H9 (cell line): ENCODE measurements at regions not wholly inside any gene's neighbourhood (a gene's known extent, or its start where the extent isn't known, plus 50 kb on each side); places are given as distances from the start of the nearest gene placed in this dataset.
A peak's percentile ranks its signal among the peaks of the same experiment; 100 is the strongest.

Experiments
- DNase-seq: peaks from one replicate; pipeline ENCODE4 v3.0.0-alpha.2; 2017
- H2AFZ ChIP-seq: one replicate; pipeline ENCODE4 v1.6.1; 2013; ENCODE audit warnings: mild to moderate bottlenecking, low read length, control low read depth, moderate library complexity
- H2AK5ac ChIP-seq: 2 replicates; pipeline ENCODE4 v1.6.1; 2013; ENCODE audit warnings: low read length, control low read depth, mixed read lengths; ENCODE audit not compliant: insufficient read length
- H2BK120ac ChIP-seq: one replicate; pipeline ENCODE4 v1.6.1; 2013; ENCODE audit warnings: low read depth, mild to moderate bottlenecking, low read length, control low read depth, inconsistent platforms; ENCODE audit not compliant: poor library complexity, severe bottlenecking
- H2BK12ac ChIP-seq: 2 replicates; pipeline ENCODE4 v1.6.1; 2013; ENCODE audit warnings: low read length, control low read depth, mixed read lengths, low read depth; ENCODE audit not compliant: insufficient read length
- H2BK15ac ChIP-seq: 2 replicates; pipeline ENCODE4 v1.6.1; 2013; ENCODE audit warnings: low read depth, low read length, control low read depth
- H2BK20ac ChIP-seq: one replicate; pipeline ENCODE4 v1.6.1; 2013; ENCODE audit warnings: low read depth, mild to moderate bottlenecking, low read length, control low read depth, inconsistent platforms; ENCODE audit not compliant: poor library complexity, severe bottlenecking
- H2BK5ac ChIP-seq: 2 replicates; pipeline ENCODE4 v1.6.1; 2013; ENCODE audit warnings: low read length, control low read depth, mixed read lengths; ENCODE audit not compliant: insufficient read length
- H3K14ac ChIP-seq: 2 replicates; pipeline ENCODE4 v1.6.1; 2013; ENCODE audit warnings: low read length, control low read depth; ENCODE audit not compliant: insufficient read depth
- H3K18ac ChIP-seq: 2 replicates; pipeline ENCODE4 v1.6.1; 2013; ENCODE audit warnings: low read depth, mild to moderate bottlenecking, mixed read lengths, low read length, control low read depth; ENCODE audit not compliant: insufficient read length
- H3K23ac ChIP-seq: 2 replicates; pipeline ENCODE4 v1.6.1; 2013; ENCODE audit warnings: low read length, control low read depth, mixed read lengths, low read depth; ENCODE audit not compliant: insufficient read length
- H3K23me2 ChIP-seq: 2 replicates; pipeline ENCODE4 v1.6.1; 2013; ENCODE audit warnings: low read depth, mild to moderate bottlenecking, mixed read lengths, low read length, control low read depth; ENCODE audit not compliant: insufficient read length, poor library complexity, severe bottlenecking
- H3K27ac ChIP-seq: 2 replicates; pipeline ENCODE4 v1.5.1; 2013; ENCODE audit warnings: low read length, control low read depth, mixed read lengths, low read depth; ENCODE audit not compliant: insufficient read length
- H3K27me3 ChIP-seq: 2 replicates; pipeline ENCODE4 v1.6.1; 2013; ENCODE audit warnings: low read length, control low read depth, inconsistent platforms; ENCODE audit not compliant: insufficient read depth
- H3K4ac ChIP-seq: 2 replicates; pipeline ENCODE4 v1.6.1; 2013; ENCODE audit warnings: low read depth, mild to moderate bottlenecking, control low read depth, inconsistent platforms, low read length, moderate library complexity
- H3K4me1 ChIP-seq: 2 replicates; pipeline ENCODE4 v1.6.1; 2013; ENCODE audit warnings: low read length, control low read depth, inconsistent platforms; ENCODE audit not compliant: insufficient read depth
- H3K4me2 ChIP-seq: 2 replicates; pipeline ENCODE4 v1.6.1; 2013; ENCODE audit warnings: low read length, control low read depth, mixed read lengths; ENCODE audit not compliant: insufficient read length, insufficient read depth
- H3K56ac ChIP-seq: 2 replicates; pipeline ENCODE4 v1.6.1; 2013; ENCODE audit warnings: low read depth, mild to moderate bottlenecking, mixed read lengths, low read length, control low read depth; ENCODE audit not compliant: insufficient read length
- H3K79me1 ChIP-seq: 2 replicates; pipeline ENCODE4 v1.6.1; 2013; ENCODE audit warnings: low read depth, mild to moderate bottlenecking, moderate library complexity, low read length, control low read depth, inconsistent platforms; ENCODE audit not compliant: insufficient read depth, poor library complexity, severe bottlenecking
- H3K79me2 ChIP-seq: 2 replicates; pipeline ENCODE4 v1.6.1; 2013; ENCODE audit warnings: low read length, control low read depth, inconsistent platforms; ENCODE audit not compliant: insufficient read depth
- H3K9ac ChIP-seq: 2 replicates; pipeline ENCODE4 v1.6.1; 2013; ENCODE audit warnings: low read length, control low read depth, mixed read lengths; ENCODE audit not compliant: insufficient read length; ENCODE audit errors: extremely low read depth
- H3K9me3 ChIP-seq: one replicate; pipeline ENCODE4 v1.6.1; 2013; ENCODE audit warnings: low read depth, low read length, inconsistent platforms; ENCODE audit not compliant: control insufficient read depth
- H3T11ph ChIP-seq: one replicate; pipeline ENCODE4 v1.6.1; 2013; ENCODE audit warnings: mild to moderate bottlenecking, low read length, control low read depth, inconsistent platforms
- H4K20me1 ChIP-seq: one replicate; pipeline ENCODE4 v1.6.1; 2013; ENCODE audit not compliant: control insufficient read depth, insufficient read length, insufficient read depth
- H4K5ac ChIP-seq: 2 replicates; pipeline ENCODE4 v1.6.1; 2013; ENCODE audit warnings: low read depth, mild to moderate bottlenecking, mixed read lengths, low read length, control low read depth; ENCODE audit not compliant: insufficient read length
- H4K8ac ChIP-seq: replicated peaks from 2 replicates; pipeline ENCODE4 v1.6.1; 2013; ENCODE audit warnings: low read length, control low read depth, mixed read lengths, low read depth; ENCODE audit not compliant: insufficient read length
- H4K91ac ChIP-seq: 2 replicates; pipeline ENCODE4 v1.6.1; 2013; ENCODE audit warnings: low read depth, mild to moderate bottlenecking, moderate library complexity, mixed read lengths, low read length, control low read depth; ENCODE audit not compliant: insufficient read length
- H3K27ac Mint-ChIP-seq, 3 experiments: 2 replicates in 2 of 3; 3 replicates in 1 of 3; pipeline ENCODE4 v1.8.0; 2020 to 2021; ENCODE audit warnings: mixed read lengths in 3 of 3, mild to moderate bottlenecking in 1 of 3, moderate library complexity in 1 of 3
- H3K27me3 Mint-ChIP-seq: 2 replicates; pipeline ENCODE4 v1.8.0; 2021; ENCODE audit warnings: low read depth, mild to moderate bottlenecking, moderate library complexity, mixed read lengths
- H3K36me3 Mint-ChIP-seq, 3 experiments: 2 replicates in 2 of 3; 3 replicates in 1 of 3; pipeline ENCODE4 v1.8.0; 2020 to 2021; ENCODE audit warnings: low read depth in 3 of 3, mixed read lengths in 3 of 3; ENCODE audit not compliant: insufficient read depth in 1 of 3
- H3K4me1 Mint-ChIP-seq, 2 experiments: 2 replicates each; pipeline ENCODE4 v1.8.0; 2020; ENCODE audit warnings: mixed read lengths in 2 of 2
- H3K4me3 Mint-ChIP-seq, 2 experiments: 2 replicates in 1 of 2; 3 replicates in 1 of 2; pipeline ENCODE4 v1.8.0; 2020 to 2021; ENCODE audit warnings: mild to moderate bottlenecking in 2 of 2, mixed read lengths in 2 of 2, moderate library complexity in 1 of 2
- H3K9me3 Mint-ChIP-seq, 2 experiments: 2 replicates in 1 of 2; 3 replicates in 1 of 2; pipeline ENCODE4 v1.8.0; 2020; ENCODE audit warnings: mild to moderate bottlenecking in 2 of 2, mixed read lengths in 2 of 2, moderate library complexity in 1 of 2
- WGBS: extraction: QIAGEN DNeasy Blood & Tissue Kit; methylation state at CpG from one replicate; pipeline ENCODE4 v1.1.7; 2013; ENCODE audit warnings: missing lambda C conversion rate, low lambda C conversion rate, mixed read lengths; ENCODE audit not compliant: insufficient read length; ENCODE audit errors: extremely low coverage; 5-methylcytosine and 5-hydroxymethylcytosine counted together
- TF ChIP-seq, protein P1 (sequence below): fragments of 200-600 bp; sonication (generic); conservative IDR thresholded peaks from 3 replicates; pipeline ENCODE4 v1.8.0; 2021; ENCODE audit warnings: antibody characterized with exemption, mild to moderate bottlenecking

- Histone ChIP-seq H3K27ac (no peak overlapping the region), H2BK20ac (no peak overlapping the region), H3K4me1 (peaks cover 6% of the 10 kb centered on the region; the same call in 1 of the 2 replicates), H3K23me2 (no peaks in the 10 kb centered on the region), H3K79me2 (no peaks in the 10 kb centered on the region), H3T11ph (no peak overlapping the region), H4K20me1 (no peaks in the 10 kb centered on the region), H3K18ac (no peak overlapping the region), H3K9me3 (no peaks in the 10 kb centered on the region), H4K8ac (no peak overlapping the region), H3K4me2 (no peak overlapping the region), H3K23ac (no peak overlapping the region), H4K5ac (no peak overlapping the region), H2AFZ (no peak overlapping the region), H3K27me3 (no peaks in the 10 kb centered on the region), H3K9ac (no peak overlapping the region), H3K56ac (no peak overlapping the region), H4K91ac (no peak overlapping the region), H3K4ac (no peak overlapping the region), H3K14ac (no peak overlapping the region), H2BK5ac (no peak overlapping the region), H2AK5ac (no peak overlapping the region), H3K79me1 (no peaks in the 10 kb centered on the region), H2BK12ac (no peak overlapping the region), H2BK15ac (no peak overlapping the region), H2BK120ac (no peak overlapping the region)
- peaks cover 0 to 4% (median 0%) of the 10 kb centered on the region in 3 experiments; a peak in 1 of 7 replicates for H3K36me3 Mint-ChIP-seq
- peaks cover 0 to 8% of the 10 kb centered on the region in 2 experiments; a peak in 1 of 5 replicates for H3K9me3 Mint-ChIP-seq
- no peaks in the 10 kb centered on the region; the same call in 1 of the 2 replicates for H3K27me3 Mint-ChIP-seq
- DNase-seq = no peak
- TF ChIP-seq, protein P1, sequence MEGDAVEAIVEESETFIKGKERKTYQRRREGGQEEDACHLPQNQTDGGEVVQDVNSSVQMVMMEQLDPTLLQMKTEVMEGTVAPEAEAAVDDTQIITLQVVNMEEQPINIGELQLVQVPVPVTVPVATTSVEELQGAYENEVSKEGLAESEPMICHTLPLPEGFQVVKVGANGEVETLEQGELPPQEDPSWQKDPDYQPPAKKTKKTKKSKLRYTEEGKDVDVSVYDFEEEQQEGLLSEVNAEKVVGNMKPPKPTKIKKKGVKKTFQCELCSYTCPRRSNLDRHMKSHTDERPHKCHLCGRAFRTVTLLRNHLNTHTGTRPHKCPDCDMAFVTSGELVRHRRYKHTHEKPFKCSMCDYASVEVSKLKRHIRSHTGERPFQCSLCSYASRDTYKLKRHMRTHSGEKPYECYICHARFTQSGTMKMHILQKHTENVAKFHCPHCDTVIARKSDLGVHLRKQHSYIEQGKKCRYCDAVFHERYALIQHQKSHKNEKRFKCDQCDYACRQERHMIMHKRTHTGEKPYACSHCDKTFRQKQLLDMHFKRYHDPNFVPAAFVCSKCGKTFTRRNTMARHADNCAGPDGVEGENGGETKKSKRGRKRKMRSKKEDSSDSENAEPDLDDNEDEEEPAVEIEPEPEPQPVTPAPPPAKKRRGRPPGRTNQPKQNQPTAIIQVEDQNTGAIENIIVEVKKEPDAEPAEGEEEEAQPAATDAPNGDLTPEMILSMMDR = no peak
- H3K4me3 Mint-ChIP-seq = no peak overlapping the region
- H3K4me1 Mint-ChIP-seq = peaks cover 15 to 22% of the 10 kb centered on the region in 2 experiments
- peak overlapping the region in 1 of 3 experiments; percentile 50; a peak in 3 of 7 replicates for H3K27ac Mint-ChIP-seq
- WGBS = no CpG with 5 or more reads among the region's 6 CpGs
Measured at GRCh38 chr2:15745907-15746702, 154.4 kb downstream of the DDX1 start.
